ENCODE measurements at regions not wholly inside any gene's neighbourhood (a gene's known extent, or its start where the extent isn't known, plus 50 kb on each side); places are given as distances from the start of the nearest gene placed in this dataset.
A peak's percentile ranks its signal among the peaks of the same experiment; 100 is the strongest.

GRCh38 chr2:3129867-3130266, 247.8 kb downstream of the EIPR1 start:
- Histone ChIP-seq H3K27me3 (peaks cover 23% of the 10 kb centered on the region), H3K4me1 (no peaks in the 10 kb centered on the region), H3K9me3 (no peaks in the 10 kb centered on the region), H3K4me3 (no peak overlapping the region), H3K27ac (no peak overlapping the region), H3K36me3 (no peaks in the 10 kb centered on the region)
- no peak for TF ChIP-seq CTCF (IDR thresholded peaks at IDR 0.05)
- no peak for TF ChIP-seq POLR2AphosphoS5 (IDR thresholded peaks at IDR 0.05)
- TF ChIP-seq POLR2A (IDR thresholded peaks at IDR 0.05), result no peak
- TF ChIP-seq EP300 (IDR thresholded peaks at IDR 0.05), result no peak
- WGBS, result 62% methylated on average over 6 of the region's 6 CpGs
- peak in 1 of 2 donors; percentile 31 for DNase-seq (ENCODE audit: low spot score in 2 of 2)

- Histone ChIP-seq H3K9me3 (no peaks in the 10 kb centered on the region), H3K27me3 (peaks cover 23% of the 10 kb centered on the region), H3K4me3 (no peak overlapping the region), H3K27ac (no peak overlapping the region), H3K36me3 (no peaks in the 10 kb centered on the region), H3K4me1 (no peaks in the 10 kb centered on the region)
- peak in 1 of 2 donors; percentile 38 for DNase-seq (ENCODE audit: low spot score in 2 of 2)
- no peak for TF ChIP-seq CTCF (IDR thresholded peaks at IDR 0.05)
- TF ChIP-seq POLR2A (IDR thresholded peaks at IDR 0.05), result no peak
- no peak for TF ChIP-seq EP300 (IDR thresholded peaks at IDR 0.05)
- no peak for TF ChIP-seq POLR2AphosphoS5 (IDR thresholded peaks at IDR 0.05)
- 83% methylated on average over 7 of the region's 7 CpGs for WGBS
Measured at GRCh38 chr2:3128786-3129185, 248.8 kb downstream of the EIPR1 start.

- no peak overlapping the region for H3K4me3 ChIP-seq
- peaks cover 20% of the 10 kb centered on the region for H3K27me3 ChIP-seq
- no peaks in the 10 kb centered on the region for H3K9me3 ChIP-seq
- WGBS, result 39% methylated on average over 3 of the region's 5 CpGs
- no peak for TF ChIP-seq EP300 (IDR thresholded peaks at IDR 0.05)
- TF ChIP-seq CTCF (IDR thresholded peaks at IDR 0.05), result no peak
- TF ChIP-seq POLR2AphosphoS5 (IDR thresholded peaks at IDR 0.05), result no peak
- no peak for TF ChIP-seq POLR2A (IDR thresholded peaks at IDR 0.05)
- H3K36me3 ChIP-seq, result no peaks in the 10 kb centered on the region
- DNase-seq (ENCODE audit: low spot score in 2 of 2), result peak in 1 of 2 donors; percentile 40
- no peaks in the 10 kb centered on the region for H3K4me1 ChIP-seq
- H3K27ac ChIP-seq, result no peak overlapping the region
Measured at GRCh38 chr2:3127710-3128109, 249.9 kb downstream of the EIPR1 start.

- peaks cover 15% of the 10 kb centered on the region for H3K27me3 ChIP-seq
- no peak overlapping the region for H3K4me3 ChIP-seq
- peak in 1 of 2 donors; percentile 54 for DNase-seq (ENCODE audit: low spot score in 2 of 2)
- WGBS, result 77% methylated on average over 16 of the region's 23 CpGs
- TF ChIP-seq EP300 (IDR thresholded peaks at IDR 0.05) (no peak), POLR2AphosphoS5 (IDR thresholded peaks at IDR 0.05) (no peak), POLR2A (IDR thresholded peaks at IDR 0.05) (no peak), CTCF (IDR thresholded peaks at IDR 0.05) (no peak)
- no peak overlapping the region for H3K27ac ChIP-seq
- H3K36me3 ChIP-seq, result no peaks in the 10 kb centered on the region
- H3K4me1 ChIP-seq, result no peaks in the 10 kb centered on the region
- no peaks in the 10 kb centered on the region for H3K9me3 ChIP-seq
Measured at GRCh38 chr2:3126911-3127621, 250.6 kb downstream of the EIPR1 start.

GRCh38 chr2:3126171-3126910, 251.3 kb downstream of the EIPR1 start:
- Histone ChIP-seq H3K27me3 (peaks cover 8% of the 10 kb centered on the region), H3K27ac (no peak overlapping the region), H3K36me3 (no peaks in the 10 kb centered on the region), H3K4me1 (no peaks in the 10 kb centered on the region), H3K9me3 (no peaks in the 10 kb centered on the region), H3K4me3 (no peak overlapping the region)
- TF ChIP-seq POLR2AphosphoS5 (IDR thresholded peaks at IDR 0.05) (no peak), CTCF (IDR thresholded peaks at IDR 0.05) (no peak), EP300 (IDR thresholded peaks at IDR 0.05) (no peak), POLR2A (IDR thresholded peaks at IDR 0.05) (no peak)
- WGBS, result 89% methylated on average over 14 of the region's 14 CpGs
- peak in 1 of 2 donors; percentile 69 for DNase-seq (ENCODE audit: low spot score in 2 of 2)

Data from suprapubic skin (tissue), 4 donors.